ENCODE measurements at regions not wholly inside any gene's neighbourhood (a gene's known extent, or its start where the extent isn't known, plus 50 kb on each side); places are given as distances from the start of the nearest gene placed in this dataset.

DNA sequence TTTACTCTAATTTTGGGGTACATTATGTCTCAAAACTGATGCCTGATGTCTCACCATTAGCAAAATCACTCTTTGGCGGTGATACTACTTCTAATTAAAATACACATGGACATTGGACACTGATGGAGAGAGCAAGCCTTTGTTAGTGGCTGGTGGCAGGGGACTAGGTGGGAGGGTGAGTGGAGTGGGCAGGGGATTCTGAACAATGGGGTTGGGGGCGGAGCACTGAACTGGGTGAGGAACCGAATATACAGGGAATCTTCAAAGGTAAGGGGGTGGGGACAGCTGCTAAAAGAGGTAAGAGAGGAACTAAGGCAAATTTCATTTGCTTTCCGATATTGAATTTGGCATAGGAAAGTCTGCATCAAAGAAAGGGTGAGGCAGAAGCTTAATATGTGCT, 88.8 kb downstream of the CARTPT start:
- TF ChIP-seq, protein P1, sequence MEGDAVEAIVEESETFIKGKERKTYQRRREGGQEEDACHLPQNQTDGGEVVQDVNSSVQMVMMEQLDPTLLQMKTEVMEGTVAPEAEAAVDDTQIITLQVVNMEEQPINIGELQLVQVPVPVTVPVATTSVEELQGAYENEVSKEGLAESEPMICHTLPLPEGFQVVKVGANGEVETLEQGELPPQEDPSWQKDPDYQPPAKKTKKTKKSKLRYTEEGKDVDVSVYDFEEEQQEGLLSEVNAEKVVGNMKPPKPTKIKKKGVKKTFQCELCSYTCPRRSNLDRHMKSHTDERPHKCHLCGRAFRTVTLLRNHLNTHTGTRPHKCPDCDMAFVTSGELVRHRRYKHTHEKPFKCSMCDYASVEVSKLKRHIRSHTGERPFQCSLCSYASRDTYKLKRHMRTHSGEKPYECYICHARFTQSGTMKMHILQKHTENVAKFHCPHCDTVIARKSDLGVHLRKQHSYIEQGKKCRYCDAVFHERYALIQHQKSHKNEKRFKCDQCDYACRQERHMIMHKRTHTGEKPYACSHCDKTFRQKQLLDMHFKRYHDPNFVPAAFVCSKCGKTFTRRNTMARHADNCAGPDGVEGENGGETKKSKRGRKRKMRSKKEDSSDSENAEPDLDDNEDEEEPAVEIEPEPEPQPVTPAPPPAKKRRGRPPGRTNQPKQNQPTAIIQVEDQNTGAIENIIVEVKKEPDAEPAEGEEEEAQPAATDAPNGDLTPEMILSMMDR (IDR thresholded peaks at IDR 0.05), result no peak
- TF ChIP-seq POLR2A (IDR thresholded peaks at IDR 0.05), result no peak
